Gastrocnemius medialis (tissue), 4 donors: ENCODE measurements at regions not wholly inside any gene's neighbourhood (a gene's known extent, or its start where the extent isn't known, plus 50 kb on each side); places are given as distances from the start of the nearest gene placed in this dataset.
"Not testable (repeated sequence)": the region's sequence is repeated elsewhere in the genome, so short reads cannot be mapped to it uniquely, and the experiment has no call there.

Source experiments
- ATAC-seq, 2 donors: fragments of 150-250 bp; one replicate each; pipeline ENCODE4 v1.9.1; 2016
- DNase-seq, 2 donors: peaks; one replicate each; pipeline ENCODE4 v3.0.0-alpha.2; 2019
- H3K27ac ChIP-seq, 4 donors: fragments of 200-600 bp; sonication (generic); 1 replicate in 1 of 4; 2 replicates in 3 of 4; pipeline ENCODE4 v1.5.1; 2016 to 2018; ENCODE audit warnings: mild to moderate bottlenecking in 2 of 4, moderate library complexity in 1 of 4
- H3K27me3 ChIP-seq, 3 donors: fragments of 200-600 bp; sonication (generic) in 2 of 3; 1 replicate in 1 of 3; 2 replicates in 2 of 3; pipeline versions ENCODE4 v1.5.1 to v1.6.0; 2016 to 2019; ENCODE audit warnings: mild to moderate bottlenecking in 1 of 3, moderate library complexity in 1 of 3
- H3K36me3 ChIP-seq, 2 donors: fragments of 200-600 bp; sonication (generic) in 1 of 2; one replicate each; pipeline ENCODE4 v1.5.1; 2017 to 2018
- H3K4me1 ChIP-seq, 2 donors: fragments of 200-600 bp; sonication (generic) in 1 of 2; one replicate each; pipeline ENCODE4 v1.5.1; 2016 to 2017; ENCODE audit warnings: mild to moderate bottlenecking in 2 of 2
- H3K4me3 ChIP-seq, 4 donors: fragments of 200-600 bp; sonication (generic) in 3 of 4; 1 replicate in 1 of 4; 2 replicates in 3 of 4; pipeline ENCODE4 v1.5.1; 2016 to 2019; ENCODE audit warnings: mild to moderate bottlenecking in 2 of 4
- H3K9me3 ChIP-seq, 3 donors: fragments of 200-600 bp; sonication (generic) in 2 of 3; 1 replicate in 1 of 3; 2 replicates in 2 of 3; pipeline ENCODE4 v1.5.1; 2016 to 2019
- CTCF ChIP-seq, 5 experiments: fragments of 450-650 bp in 3 of 5; fragments of 200-600 bp in 2 of 5; sonication (generic) in 2 of 5; IDR thresholded peaks in 4 of 5; conservative IDR thresholded peaks in 1 of 5; 1 replicate in 4 of 5; 2 replicates in 1 of 5; pipeline ENCODE4 v1.5.1; 2016 to 2019; ENCODE audit warnings: antibody characterized with exemption in 5 of 5, mild to moderate bottlenecking in 3 of 5, moderate library complexity in 3 of 5
- POLR2A ChIP-seq, 2 donors: fragments of 450-650 bp; IDR thresholded peaks; one replicate each; pipeline ENCODE4 v1.6.1; 2017; ENCODE audit warnings: antibody characterized with exemption in 2 of 2, mild to moderate bottlenecking in 2 of 2, moderate library complexity in 2 of 2
- in situ Hi-C, 4 donors: fragments of 200-750 bp; cut with MboI; loops; one replicate each; pipeline versions ENCODE4 v1.15.0 to v1.8.0; 2017; ENCODE audit warnings: low sequenced_read_pairs in 4 of 4
- intact Hi-C: fragments of 100-400 bp; cut with DNase I; formaldehyde crosslinking; loops from one replicate; pipeline ENCODE4 v1.15.1; 2023; ENCODE audit warnings: low total_unique reads

GRCh38 chr3:182644790-182645433, 148.4 kb upstream of the ATP11B start:
- no peaks in the 10 kb centered on the region for H3K36me3 ChIP-seq
- intact Hi-C loops (no loop called here), in situ Hi-C loops (no loop called here)
- DNase-seq (no peak), ATAC-seq (no peak)
- no peak overlapping the region for H3K4me3 ChIP-seq
- no peaks in the 10 kb centered on the region for H3K9me3 ChIP-seq
- H3K27me3 ChIP-seq: no peaks in the 10 kb centered on the region
- no peaks in the 10 kb centered on the region for H3K4me1 ChIP-seq
- H3K27ac ChIP-seq: no peak overlapping the region
- no peak for TF ChIP-seq POLR2A (IDR thresholded peaks at IDR 0.05)
- TF ChIP-seq CTCF (IDR thresholded peaks at IDR 0.05 in 4 of 5, conservative IDR thresholded peaks at IDR 0.05 in 1 of 5): no peak

- Histone ChIP-seq H3K27ac (no peak overlapping the region), H3K9me3 (no peaks in the 10 kb centered on the region), H3K4me1 (no peaks in the 10 kb centered on the region), H3K36me3 (no peaks in the 10 kb centered on the region), H3K4me3 (no peak overlapping the region), H3K27me3 (no peaks in the 10 kb centered on the region)
- intact Hi-C loops (no loop called here), in situ Hi-C loops (no loop called here)
- no peak for TF ChIP-seq POLR2A (IDR thresholded peaks at IDR 0.05)
- no peak for TF ChIP-seq CTCF (IDR thresholded peaks at IDR 0.05 in 4 of 5, conservative IDR thresholded peaks at IDR 0.05 in 1 of 5)
- no peak for DNase-seq
- no peak for ATAC-seq
Observed at GRCh38 chr3:182650568-182651128, 142.7 kb upstream of the ATP11B start.

- in situ Hi-C loops: no loop called here
Observed at GRCh38 chr3:182651461-182651860, 141.8 kb upstream of the ATP11B start.

GRCh38 chr3:182653065-182653464, 140.2 kb upstream of the ATP11B start:
- ATAC-seq, in situ Hi-C loops, H3K9me3 ChIP-seq, H3K27ac ChIP-seq, DNase-seq, H3K4me1 ChIP-seq, H3K27me3 ChIP-seq, intact Hi-C loops, H3K36me3 ChIP-seq, H3K4me3 ChIP-seq: not testable (repeated sequence)

More at GRCh38 chr3:182651461-182651860, 141.8 kb upstream of the ATP11B start:
- intact Hi-C loops: no loop called here
- DNase-seq (no peak), ATAC-seq (no peak)
- H3K27ac ChIP-seq: no peak overlapping the region
- H3K4me3 ChIP-seq: no peak overlapping the region
- H3K36me3 ChIP-seq: no peaks in the 10 kb centered on the region
- TF ChIP-seq CTCF (IDR thresholded peaks at IDR 0.05 in 4 of 5, conservative IDR thresholded peaks at IDR 0.05 in 1 of 5) (no peak), POLR2A (IDR thresholded peaks at IDR 0.05) (no peak)
- H3K27me3 ChIP-seq: no peaks in the 10 kb centered on the region
- H3K9me3 ChIP-seq: no peaks in the 10 kb centered on the region
- H3K4me1 ChIP-seq: no peaks in the 10 kb centered on the region

GRCh38 chr3:182668541-182668940, 124.8 kb upstream of the ATP11B start:
- Histone ChIP-seq H3K27me3 (peaks cover 0 to 4% (median 0%) of the 10 kb centered on the region in 3 donors), H3K36me3 (no peaks in the 10 kb centered on the region), H3K27ac (no peak overlapping the region), H3K9me3 (no peaks in the 10 kb centered on the region), H3K4me1 (no peaks in the 10 kb centered on the region), H3K4me3 (no peak overlapping the region)
- TF ChIP-seq CTCF (IDR thresholded peaks at IDR 0.05 in 4 of 5, conservative IDR thresholded peaks at IDR 0.05 in 1 of 5): no peak
- TF ChIP-seq POLR2A (IDR thresholded peaks at IDR 0.05): no peak
- intact Hi-C loops (no loop called here), in situ Hi-C loops (no loop called here)
- DNase-seq (no peak), ATAC-seq (no peak)
